Medulla oblongata (tissue), 1 donor: ENCODE measurements at regions not wholly inside any gene's neighbourhood (a gene's known extent, or its start where the extent isn't known, plus 50 kb on each side); places are given as distances from the start of the nearest gene placed in this dataset.
"Not testable (repeated sequence)": the region's sequence is repeated elsewhere in the genome, so short reads cannot be mapped to it uniquely, and the experiment has no call there.

Source experiments
- DNase-seq: peaks from one replicate; pipeline ENCODE4 v3.0.0-alpha.2; 2015; ENCODE audit errors: extremely low spot score

DNA sequence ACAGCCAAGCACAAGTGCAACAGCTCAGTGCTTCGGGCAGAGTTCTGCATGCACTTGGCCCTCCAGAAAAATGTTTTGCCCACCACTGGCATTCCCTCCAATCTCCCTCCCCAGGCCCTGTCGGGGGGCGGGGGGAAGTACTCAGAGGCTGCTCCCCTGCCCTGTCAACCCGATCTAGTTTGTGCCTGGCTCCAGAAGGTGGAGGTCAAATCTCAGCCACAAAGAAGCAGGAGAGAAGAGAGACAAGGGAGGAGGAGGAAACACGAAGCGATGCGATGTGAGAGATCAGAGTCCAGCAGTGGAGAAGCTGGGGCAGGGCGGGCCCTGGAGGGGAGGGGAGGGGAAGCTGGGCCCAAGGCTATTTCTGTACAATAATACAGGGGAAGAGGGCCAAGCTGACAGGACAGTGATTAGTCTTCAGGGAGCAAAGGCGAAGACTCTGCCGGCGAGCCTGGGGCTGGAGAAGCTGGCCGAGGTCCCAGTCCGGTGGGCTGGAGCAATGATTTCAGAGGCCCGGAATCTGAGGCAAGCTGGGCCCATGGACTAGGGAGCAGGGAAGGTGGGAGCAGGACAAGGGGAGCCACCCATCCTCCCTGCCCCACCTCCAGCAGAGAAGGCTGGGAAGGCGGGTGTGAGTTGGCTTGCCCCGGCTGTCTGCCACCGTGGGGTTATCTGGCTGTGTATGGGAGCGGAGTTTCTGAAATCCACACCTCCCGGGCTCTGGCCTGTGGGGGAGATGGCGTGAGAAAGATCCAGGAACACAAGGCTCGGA is 167.1 kb downstream of the EFNB1 start:
- peak; percentile 3 for DNase-seq

DNA sequence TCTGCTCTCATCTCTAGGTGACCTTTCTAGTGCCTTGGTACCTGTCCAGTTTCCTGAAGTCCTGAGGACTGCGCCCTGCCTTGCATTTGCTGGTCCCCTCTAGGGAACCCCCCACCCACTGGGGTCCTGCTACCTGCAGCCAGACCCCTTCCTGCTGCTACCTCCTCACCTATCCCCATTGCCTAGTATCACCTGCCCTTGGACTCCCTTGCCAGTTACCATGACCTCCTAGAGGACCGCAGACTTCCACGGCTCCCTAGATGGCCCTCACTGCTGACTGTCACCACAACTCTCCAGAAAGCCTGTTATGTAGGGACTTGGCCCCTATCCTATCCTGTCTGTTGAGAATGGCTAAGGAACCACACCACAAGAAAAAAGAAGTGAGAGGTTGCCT is 166.6 kb downstream of the EFNB1 start:
- DNase-seq, result no peak

DNA sequence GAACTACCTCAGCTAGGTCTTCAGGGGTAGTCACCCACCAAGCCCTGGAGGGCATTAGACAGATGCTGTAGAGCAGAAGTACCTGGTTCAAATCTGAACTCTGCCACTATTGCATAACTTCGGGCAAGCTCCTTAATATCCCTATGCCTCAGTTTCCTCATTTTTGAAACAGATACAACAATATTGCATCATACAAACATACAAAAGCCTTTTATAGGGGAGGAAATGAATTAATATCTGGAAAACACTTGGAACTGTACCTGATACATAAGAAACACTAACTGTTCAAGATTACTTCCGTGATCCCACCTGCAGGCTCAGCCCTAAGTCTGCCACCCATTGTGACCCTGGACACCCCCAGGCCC is 166.1 kb downstream of the EFNB1 start:
- no peak for DNase-seq

DNA sequence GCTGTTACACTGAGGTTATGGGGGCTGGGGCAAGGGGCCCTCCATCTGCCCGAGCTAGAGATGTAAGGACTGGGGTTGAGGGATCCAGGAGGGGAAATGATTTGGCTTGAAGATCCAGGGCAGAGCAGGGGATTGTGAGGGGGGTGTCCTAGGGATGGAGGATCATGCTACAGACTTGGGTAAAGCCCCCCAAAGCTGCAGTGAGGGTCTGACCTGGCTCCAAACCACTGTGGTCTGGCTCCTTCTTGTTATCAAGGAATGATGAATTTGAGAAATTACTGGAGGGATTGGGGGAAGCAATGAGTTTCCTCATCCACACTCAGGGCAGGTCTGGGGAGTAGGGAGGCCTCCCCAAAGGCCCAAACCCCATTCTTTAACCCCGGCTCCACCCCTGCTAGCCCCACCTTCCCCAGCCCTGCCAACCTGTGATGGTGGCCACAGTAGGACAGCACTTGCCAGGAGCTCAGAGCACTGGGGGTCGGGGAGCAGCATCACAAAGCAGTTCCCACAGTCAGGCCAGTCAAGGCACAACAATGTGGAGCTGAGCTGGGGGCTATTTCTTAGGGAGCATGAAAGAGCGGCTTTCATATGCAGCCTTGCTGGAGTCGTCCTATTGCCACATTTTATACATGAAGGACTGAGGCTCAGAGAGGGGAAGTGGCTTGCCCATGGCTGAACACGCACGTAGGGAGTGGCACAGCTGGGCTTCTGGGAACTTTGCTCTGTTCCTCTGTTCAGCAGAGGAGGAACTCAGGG is 165.5 kb downstream of the EFNB1 start:
- DNase-seq, result peak; percentile 25

DNA sequence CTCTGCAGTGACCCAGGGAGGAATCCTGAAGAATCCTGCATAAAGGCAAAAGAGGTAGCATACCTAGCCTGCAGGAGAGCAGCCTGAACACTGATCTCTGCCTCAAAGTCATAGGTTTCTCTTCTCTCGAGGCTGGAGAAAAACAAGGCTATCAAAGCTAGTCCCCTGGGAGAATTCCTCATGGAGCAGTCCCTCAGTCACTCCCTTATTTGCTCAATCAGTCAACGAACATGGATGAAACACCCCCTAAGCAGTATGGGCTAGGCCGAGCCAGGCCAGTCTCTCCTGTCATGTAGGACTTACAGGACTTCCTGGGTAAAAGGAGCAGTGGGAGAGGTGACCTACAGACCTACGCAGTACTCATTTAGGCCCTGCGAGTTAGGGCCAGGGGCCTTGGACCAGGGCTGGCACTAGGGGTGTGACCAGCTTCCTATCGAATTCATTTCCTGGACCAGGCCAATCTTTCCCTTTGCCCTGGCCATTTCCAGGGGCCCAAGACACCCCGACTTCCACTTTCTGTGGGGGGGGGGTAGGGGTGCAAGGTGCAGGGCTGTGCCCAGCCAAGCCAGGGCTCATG is 164.1 kb downstream of the EFNB1 start:
- DNase-seq, result no peak

DNA sequence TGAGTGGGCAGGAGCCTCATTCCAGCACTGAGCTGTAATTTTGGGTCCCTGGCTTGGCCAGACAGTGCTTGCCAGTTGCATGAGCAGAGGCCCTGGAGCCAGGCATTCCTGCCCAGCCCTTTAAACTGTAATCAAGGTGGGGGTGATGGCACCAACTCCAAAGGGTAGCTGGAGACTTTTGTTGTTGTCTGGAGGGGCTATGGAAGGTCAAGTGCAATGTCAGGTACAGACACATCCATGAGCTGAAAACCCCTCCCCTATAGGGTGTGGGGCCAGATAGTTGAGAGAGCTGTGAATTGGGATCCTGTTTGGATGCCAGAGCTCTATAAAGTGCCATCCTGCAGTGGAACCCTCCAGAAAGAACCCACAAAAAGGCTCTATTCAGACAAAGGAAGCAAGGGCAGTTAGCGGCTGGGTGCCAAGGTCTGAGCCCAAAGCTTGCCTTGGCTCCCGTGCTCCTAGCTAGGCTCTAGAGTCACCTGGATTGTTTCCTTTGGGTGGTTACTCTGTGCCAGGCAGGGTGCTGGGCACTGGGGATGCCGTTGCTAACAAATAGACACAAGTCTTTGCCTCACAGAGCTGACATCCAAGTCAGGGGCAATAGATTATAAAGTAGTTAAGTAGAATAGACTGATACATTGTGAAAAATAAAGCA is 163.0 kb downstream of the EFNB1 start:
- no peak for DNase-seq

DNA sequence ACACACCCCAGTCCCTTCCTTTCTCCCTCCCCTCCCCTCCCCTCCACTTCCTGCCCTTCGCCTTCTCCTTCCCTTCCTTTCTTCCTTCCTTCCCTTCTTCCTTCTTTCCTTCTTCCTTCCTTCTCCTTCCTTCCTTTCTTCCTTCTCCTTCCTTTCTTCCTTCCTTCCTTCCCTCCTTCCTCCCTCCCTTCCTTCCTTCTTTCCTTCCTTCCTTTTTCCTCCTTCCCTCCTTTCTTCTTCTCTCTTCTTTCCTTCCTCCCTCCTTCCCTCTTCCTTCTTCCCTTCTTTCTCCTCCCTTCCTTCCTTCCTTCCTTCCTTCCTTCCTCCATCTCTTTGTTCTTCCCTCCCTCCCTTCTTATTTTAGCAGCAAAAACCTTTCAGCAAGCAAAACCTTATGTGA is 162.1 kb downstream of the EFNB1 start:
- DNase-seq, result no peak

DNA sequence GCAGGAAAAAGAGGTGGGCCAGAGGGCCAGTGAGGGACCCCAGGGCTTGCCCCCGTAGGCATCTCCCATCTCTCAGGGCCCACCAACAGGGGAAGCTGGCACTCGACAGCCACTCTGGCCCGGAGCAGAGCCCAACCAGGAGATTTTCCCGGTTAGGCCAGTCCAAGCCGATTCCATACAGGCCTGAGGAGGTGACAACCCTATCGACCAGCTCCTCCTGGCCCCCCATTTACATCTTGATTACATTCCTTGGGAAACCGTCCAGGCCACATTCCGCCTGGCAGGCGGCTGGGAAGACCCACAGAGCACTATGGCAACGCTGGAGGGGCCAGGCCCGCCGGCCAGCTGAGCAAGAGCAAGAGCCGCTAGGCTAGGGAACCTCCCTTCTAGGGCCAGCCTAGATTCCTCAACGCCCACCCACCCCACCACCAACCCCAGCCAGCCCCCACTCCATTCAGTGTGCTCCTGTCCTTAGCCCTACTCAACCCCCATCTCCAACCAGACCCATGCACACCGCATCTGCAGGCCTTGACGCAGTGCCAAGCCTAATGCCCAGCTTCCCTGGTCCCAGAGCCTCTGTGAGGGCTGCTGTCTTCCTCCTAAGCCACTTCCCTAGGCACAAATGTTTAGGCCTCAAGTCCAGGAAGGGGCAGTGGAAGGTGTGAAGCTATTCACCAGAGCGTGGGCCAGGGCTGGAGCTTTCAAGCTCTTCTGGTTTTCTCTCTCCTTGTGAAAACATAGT is 161.2 kb downstream of the EFNB1 start:
- DNase-seq, result no peak

DNA sequence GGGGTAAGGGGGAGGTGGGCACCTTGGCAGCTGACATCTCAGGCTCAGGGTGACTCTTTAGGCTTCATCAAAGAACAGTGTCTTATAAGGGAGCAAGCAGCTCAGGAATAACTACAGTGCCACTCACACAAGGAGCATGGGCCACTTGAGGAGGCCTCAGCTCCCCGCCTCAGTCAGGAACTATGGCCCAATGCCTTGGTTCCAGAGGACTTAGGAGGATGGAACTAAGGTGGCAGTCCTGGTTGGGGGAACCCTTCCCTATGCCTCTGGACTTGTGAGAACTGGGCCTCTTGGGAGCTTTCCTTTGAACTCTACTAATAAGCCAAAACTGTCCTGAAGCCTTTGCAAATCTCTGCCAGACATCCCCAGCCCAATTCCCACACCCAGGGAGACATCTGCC is 160.6 kb downstream of the EFNB1 start:
- no peak for DNase-seq

DNA sequence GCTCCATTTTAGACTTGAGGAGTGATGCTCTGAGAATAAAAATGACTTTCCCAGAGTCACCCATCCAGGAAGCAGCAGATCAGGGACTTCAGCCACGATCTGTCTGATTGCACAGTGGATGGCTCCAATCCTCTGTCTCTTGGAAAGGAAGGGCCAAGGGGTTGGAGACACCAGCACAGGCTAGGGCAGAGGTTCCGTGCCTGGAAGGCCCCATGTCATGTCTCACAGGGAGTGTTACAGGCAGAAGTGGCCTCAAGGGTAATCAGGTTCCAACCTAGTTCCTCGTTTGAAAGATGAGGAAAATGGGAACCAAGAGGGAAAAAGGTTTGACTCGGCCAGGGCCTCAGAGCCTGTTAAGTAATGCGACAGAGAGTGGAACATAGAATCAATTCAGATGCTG is 160.0 kb downstream of the EFNB1 start:
- no peak for DNase-seq

DNA sequence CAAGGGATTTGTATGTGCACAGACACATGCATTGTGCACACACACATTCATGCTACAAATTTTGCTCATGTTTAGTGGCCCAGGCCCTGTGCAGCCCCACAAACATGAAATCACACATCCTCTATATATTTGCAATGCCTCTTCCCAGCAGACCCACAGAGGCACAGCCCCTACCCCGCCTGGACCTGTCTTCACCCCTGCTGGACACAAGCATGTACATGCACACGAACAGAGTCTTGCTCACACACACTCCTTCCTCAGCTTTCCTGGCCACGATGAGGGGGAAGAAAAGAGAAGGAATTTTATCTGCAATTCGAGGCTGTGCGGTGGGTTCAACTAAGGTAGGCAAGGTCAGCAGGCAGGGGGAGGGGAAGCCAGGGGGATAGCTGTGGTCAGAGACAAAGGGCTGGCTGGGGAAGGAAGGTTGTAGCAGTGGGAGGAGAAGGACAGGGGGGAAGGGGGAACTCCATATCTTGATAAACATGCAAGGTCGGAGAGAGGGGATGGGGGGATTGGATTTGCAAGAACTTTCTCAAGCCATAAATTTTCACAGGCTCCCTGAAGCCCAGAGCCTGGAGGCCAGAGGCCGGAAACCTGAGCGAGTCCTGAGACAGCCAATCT is 156.4 kb downstream of the EFNB1 start:
- no peak for DNase-seq

DNA sequence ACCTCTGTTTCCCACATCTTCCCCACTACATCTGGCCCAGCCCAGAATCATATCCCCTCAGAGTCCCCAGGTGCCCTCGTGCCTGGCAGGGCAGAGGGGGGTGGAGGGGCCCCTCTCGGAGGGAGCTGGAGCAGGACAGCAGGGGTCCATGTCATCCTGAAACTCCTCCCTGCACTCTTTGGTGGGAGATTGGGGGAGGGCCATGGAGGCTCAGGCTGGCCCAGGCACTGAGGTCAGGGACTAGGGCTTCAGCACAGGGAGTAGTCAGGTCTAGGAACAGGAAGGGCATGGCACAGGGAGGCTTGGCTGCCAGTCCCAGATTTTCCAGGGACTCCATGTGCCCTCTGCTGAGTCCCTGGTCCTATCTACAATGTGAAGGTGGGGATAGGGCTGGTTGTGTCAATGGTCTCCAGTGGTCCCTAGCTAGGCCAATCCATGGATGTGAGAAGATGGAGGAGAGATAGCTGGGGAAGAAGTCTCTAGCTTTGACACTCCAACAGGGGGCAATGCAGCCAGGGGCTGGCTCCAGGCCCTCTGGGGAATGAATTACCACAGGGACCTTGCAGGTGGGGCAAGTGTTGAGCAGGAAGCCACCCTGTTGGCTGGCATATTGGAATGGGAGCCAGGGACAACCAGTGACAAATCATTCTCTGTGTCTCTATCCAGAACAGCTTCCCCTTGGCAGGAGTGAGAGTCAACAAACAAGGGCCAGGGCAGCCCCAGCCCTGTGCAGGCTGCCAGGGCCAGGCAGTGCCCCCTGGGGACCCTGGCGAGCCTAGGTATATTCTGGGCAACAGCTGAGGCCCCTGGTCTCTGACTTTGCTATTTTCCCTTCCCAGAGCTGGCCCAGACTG is 154.4 kb downstream of the EFNB1 start:
- no peak for DNase-seq

DNA sequence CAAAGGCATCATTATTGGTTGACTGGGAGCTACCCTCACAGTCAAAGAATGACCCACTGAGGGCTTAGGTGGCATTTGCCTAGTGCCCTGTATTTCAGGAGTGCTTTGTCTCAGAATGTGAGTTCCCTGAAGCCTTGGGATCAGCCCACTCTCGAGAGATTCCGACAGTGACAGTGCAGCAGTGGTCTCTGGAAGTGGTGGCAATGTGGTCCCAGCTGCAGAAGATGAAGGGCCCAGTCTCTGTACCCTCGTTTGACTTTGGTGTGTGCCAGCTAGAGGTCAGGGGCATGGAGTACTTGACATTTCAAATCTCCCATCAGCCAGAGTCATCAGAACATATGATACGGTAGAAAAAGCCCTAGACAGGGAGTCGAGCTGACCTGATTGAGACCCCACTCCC is 153.7 kb downstream of the EFNB1 start:
- DNase-seq, result no peak

DNA sequence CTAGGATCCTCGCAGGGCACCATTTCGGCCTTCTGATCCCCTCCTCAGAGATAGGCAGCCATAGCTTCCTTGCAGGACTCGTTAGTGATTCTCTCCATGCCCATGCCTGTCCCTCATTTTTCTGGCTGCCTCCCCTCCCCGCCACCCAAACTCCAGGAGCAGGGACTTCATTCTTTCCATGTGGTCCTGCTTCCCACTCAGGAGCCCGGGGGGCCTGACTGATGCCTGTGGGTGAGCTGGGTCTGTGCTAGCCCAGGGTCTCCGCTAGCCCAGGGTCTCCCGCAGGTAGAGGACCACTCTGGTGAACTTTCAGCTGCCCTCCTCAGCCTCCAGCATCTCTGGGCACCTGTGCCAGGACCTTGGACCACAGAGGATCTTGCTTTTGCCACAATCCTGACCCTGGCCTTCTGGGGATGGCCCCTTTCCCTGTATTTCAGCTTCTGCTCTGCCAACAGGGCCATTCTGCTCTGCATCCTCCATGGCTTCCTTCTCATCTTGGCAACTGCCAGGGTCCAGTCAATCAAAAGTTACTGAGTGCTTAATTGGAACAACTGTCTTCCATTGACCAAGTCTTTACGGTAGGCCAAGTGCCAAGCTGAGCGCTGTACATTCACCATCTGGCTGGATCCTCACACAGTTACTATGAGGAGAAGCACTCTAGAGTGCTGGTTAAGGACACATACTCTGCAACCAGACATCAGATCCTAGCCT is 152.2 kb downstream of the EFNB1 start:
- DNase-seq, result no peak

DNA sequence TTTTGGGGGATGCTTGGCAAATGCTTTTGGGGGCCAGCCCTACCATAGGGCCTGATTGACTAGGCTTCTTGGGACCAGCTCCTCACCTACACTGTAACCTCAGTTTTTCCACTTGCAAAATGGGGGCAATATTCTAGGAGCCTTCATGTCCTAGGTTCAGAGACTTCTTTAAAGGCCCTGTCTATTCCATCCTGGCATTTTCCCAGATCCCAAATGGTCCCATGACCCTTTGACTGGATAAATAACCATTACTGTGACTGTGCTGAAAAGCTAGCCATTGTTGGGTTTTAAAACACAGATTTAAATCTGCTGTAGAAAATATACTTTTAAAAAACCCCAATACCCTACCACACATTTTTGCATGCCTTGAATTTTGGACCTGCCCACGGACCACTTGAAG is 149.8 kb downstream of the EFNB1 start:
- DNase-seq, result no peak

DNA sequence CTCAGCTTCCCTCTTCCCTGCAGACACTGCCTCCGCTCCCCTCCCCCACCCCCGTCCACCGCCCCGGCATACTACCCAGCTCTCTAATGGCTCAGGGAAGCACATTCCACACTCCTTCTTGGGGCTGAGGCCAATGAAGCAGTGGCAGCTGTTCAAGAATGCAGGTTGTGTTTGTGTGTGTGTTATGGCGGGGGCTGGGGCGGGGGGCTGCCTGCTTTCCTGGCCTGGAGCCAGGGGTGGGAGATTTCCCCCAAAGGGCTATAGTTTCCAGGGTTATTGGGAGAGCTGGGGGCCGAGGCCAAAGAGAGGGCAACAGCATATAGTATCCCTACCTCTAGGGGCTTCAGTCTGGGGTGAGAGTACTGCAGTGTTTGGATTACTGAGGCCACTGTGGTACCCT is 149.4 kb downstream of the EFNB1 start:
- no peak for DNase-seq

DNA sequence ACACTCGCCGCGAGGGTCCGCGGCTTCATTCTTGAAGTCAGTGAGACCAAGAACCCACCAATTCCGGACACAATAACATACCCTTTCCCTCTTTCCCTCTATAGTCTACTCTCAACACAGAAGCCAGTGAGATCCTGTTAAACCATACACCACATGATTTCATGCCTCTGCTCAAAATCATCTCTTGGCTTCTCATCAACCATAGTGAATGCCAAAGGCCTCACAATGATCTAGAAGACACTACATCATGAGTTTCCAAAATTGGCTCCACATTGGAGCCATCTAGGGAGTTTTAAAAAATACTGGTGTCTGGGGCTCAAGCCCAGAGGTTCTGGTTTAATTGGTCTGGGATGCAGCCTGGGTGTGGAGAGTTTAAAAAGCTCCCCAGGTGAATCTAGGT is 124.5 kb downstream of the EFNB1 start:
- DNase-seq, result no peak

DNA sequence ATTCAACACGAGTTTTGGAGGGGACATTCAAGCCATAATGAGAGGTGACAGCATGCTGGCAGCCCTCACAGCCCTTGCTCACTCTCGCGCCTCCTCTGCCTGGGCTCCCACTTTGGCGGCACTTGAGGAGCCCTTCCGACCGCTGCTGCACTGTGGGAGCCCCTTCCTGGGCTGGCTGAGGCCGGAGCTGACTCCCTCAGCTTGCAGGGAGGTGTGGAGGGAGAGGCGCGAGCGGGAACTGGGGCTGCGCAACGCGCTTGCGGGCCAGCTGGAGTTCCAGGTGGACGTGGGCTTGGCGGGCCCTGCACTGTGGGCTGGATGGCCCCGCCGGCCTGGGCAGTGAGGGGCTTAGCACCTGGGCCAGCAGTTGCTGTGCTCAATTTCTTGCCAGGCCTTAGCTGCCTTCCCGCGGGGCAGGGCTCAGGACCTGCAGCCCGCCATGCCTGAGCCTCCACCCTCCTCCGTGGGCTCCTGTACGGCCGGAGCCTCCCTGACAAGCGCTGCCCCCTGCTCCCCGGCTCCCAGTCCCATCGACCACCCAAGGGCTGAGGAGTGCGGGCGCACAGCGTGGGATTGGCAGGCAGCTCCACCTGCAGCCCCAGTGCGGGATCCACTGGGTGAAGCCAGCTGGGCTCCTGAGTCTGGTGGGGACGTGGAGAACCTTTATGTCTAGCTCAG is 123.3 kb downstream of the EFNB1 start:
- not testable (repeated sequence) for DNase-seq

DNA sequence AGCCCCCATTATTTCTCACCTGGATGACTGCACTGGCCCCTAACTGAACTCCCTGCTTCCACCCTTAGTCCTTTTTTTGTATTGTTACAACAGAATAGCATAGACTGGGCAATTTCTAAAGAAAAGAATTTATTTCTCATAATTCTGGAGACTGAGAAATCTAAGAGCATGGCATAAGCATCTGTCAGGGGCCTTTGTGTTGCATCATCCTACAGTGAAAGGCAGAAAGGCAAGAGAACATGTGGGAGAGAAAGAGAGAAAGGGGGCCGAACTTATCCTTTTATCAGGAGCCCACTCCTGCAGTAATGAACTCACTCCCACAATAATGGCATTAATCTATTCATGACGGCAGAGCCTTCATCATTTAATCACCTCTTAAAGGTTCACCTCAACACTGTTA is 122.1 kb downstream of the EFNB1 start:
- no peak for DNase-seq
